GM21367 (cell line): ENCODE measurements at regions not wholly inside any gene's neighbourhood (a gene's known extent, or its start where the extent isn't known, plus 50 kb on each side); places are given as distances from the start of the nearest gene placed in this dataset.

Source experiments
- ATAC-seq: cut with Tn5 transposase; IDR thresholded peaks from one replicate; pipeline ENCODE4 v1.9.1; 2021; ENCODE audit not compliant: unreplicated experiment

- no peak for ATAC-seq
These were observed 219.0 kb upstream of the MAN1A1 start for GRCh38 chr6:119568580-119568979.

- ATAC-seq = no peak
These were observed 217.1 kb upstream of the MAN1A1 start for GRCh38 chr6:119566546-119567260.

DNA sequence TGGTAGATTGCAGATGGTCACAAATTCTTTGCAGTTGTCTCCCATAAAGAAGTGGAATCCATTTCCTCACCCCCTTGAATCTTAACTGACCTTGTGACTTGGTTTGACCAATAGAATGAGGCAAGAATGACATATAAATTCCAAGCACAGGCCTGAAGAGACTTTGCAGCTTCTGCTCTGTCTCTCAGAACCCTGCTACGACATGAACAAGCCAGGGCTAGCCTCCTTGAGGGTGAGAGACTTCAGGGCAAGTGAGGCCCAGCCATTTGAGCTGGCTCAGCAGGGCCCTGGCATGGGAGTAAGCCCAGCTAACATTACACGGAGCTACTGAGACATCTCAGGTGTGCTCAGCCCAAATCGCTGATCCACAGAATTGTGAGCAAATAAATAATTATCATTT lies 216.3 kb upstream of the MAN1A1 start:
- ATAC-seq = no peak

- ATAC-seq = no peak
These were observed 212.6 kb upstream of the MAN1A1 start for GRCh38 chr6:119562168-119562567.

GRCh38 chr6:119559586-119559985 lies 210.0 kb upstream of the MAN1A1 start:
- ATAC-seq = no peak

- ATAC-seq = no peak
These were observed 207.7 kb upstream of the MAN1A1 start for GRCh38 chr6:119557239-119557638.

- ATAC-seq = no peak
These were observed 202.5 kb upstream of the MAN1A1 start for GRCh38 chr6:119552021-119552420.

DNA sequence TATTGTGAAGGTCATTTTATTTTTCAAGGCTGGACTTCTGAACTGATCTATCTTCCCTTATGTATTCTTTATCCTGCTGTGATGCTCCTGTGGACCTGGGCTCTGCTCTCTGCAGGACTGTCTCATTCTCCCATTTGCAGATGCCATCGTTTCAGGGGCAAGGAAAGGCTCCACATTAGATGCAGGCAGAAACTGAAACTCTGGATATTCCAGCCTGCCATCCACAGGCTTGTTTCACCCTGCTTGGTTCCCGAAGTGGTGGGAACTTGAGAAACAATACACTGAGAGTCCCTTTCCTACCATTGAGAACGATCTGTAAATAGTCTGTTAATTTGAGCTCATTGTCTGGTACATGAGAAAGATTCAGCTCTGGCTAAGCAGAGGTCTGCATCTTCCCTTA lies 197.5 kb upstream of the MAN1A1 start:
- ATAC-seq = no peak

DNA sequence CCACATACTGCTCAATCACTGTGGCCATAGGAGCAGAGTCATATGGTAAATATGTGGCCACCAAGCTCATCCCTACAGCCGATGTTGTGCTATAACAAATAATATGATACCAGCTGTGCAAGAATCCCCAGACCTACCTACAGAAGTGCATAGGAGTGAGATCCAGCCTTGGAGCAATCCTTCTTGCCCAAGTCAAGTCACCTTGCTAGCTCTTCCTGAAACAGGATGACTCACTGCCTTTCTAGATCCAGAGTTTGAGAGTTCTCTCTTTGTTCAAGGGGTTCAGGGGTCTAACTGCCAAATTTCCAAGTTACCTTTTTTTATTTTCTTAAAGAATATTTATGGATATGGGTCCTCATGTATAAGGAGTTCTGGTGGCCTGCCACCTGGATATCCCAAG lies 195.7 kb upstream of the MAN1A1 start:
- ATAC-seq = no peak

DNA sequence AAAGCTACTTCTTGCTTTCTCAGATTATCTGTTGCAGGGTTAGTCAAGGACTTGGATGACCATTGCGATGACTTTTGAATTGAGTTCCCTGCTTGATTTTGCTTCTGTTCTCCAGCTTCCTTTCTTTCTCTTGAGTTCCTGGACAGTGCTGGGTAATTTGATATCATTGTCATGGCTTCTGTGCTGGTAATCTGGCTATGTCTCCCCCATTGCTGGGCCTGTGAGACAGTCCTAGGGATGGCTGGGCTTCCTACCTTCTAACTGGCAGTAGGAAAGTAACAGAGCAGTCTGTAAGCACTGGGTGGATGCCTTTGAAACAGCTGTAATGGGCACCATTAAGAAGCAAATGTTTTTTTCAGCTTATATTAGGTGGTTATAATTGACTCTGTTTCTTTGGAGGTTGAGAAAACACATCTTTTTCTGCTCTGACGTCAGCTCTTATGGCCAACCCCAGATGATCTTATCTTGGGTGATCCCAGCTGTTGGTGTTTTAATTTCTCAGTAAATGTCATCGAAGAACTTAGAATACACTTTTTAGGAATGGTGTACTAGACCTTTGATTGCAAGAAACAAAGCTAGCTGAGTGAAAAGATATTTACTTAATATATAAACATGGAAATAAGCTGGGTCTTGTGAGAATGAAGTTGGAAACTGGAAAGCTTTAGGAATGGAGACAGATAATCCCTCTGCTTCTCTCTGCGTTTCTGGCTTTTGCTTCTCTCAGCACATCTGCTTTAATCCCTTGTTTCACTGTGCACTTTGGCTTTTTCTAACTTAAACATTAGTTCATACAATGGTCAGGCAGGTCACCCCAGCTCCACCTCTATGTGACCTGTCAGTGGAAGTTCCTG lies 195.0 kb upstream of the MAN1A1 start:
- ATAC-seq = no peak

GRCh38 chr6:119543332-119543731 lies 193.8 kb upstream of the MAN1A1 start:
- no peak for ATAC-seq

GRCh38 chr6:119542037-119542436 lies 192.5 kb upstream of the MAN1A1 start:
- no peak for ATAC-seq

DNA sequence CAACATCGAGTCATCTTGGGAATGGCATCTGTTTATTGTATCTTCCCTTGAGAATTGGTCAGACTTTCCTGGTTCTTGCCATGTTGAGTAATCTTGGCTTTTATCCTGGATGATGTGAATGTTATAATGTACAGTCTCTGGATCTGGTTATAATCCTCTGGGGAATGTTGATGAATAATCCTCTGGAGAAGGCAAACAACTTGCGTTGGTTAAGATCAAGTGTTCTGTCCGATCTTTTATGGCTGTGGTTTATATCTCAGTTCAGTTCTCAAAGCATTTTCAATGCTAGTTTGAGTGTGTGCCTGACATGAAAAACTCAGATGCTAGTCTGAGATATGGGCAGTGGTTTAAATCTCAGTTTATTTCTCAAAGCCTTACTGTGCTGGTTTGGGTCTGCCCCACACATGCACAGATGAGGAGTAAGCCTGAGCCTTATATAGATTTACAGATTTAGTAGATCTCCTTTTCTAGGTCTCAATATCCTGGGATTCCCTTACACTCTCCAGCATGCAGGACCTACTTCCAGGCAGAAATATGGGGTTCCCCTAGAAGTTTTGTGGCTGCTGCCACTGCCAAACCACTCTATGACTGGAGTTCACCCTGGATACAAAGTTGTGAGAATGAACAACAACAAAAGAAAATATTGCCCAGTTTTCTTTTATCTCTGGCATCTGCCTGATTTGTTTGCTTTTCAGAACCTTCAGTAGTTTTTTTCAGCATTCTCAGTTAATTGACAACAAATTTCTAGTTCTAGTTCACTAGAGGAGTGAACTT lies 191.8 kb upstream of the MAN1A1 start:
- no peak for ATAC-seq

GRCh38 chr6:119540417-119540816 lies 190.9 kb upstream of the MAN1A1 start:
- no peak for ATAC-seq

DNA sequence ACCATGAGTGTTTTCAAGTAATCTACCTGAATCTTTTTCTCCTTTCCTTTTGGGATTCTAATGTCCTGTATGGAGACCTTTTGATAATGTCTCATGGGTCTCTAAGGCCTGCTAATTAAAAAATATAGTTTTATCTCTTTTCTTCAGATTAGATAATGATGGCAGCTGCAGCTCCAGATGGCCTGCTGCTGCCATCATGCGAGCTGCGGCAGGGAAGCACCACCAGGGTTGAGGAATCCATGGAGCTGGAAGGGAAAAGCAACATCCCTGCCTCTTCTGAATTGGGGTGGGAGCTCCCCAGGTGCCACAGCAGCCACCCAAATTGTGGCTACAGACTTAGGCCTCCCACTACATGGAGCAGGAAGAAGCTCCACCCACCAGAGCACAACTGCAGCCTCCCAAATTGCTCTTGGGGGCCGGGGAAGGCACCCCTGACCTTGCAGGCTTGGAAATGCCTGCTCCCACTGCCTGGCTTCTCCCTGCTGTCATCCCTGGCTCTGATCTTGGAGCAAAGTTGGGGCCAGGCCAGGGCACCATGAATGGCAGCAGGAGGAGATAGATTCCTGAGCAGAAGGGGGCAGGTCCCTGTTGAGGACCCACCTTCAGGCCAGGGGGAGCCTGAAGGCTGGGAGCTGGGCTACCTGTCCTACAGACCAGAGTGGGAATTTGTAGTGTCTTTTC lies 189.6 kb upstream of the MAN1A1 start:
- ATAC-seq = no peak

DNA sequence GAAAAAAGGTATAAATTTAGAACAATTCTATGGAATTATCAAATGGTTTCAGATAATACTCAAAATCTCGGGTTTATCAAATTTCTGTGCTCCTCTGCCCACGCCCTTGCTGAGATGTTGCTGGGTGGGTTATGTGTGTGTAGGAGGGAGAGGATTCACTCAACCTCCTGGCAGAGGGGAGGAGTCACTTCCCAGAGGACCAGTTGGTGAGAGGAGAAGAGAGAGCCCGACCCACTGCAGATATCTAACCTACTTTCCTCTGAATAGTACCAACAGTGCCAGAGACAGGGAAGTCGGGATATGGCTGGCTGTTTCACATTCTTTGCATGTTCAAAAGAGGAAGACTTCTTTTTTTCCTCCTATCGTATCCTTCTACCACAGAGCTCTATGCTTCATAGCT lies 187.1 kb upstream of the MAN1A1 start:
- ATAC-seq = no peak

GRCh38 chr6:119535332-119535731 lies 185.8 kb upstream of the MAN1A1 start:
- peak; percentile 58 for ATAC-seq

- ATAC-seq = peak; percentile 57
These were observed 184.2 kb upstream of the MAN1A1 start for GRCh38 chr6:119533603-119534279.

- ATAC-seq = no peak
These were observed 177.6 kb upstream of the MAN1A1 start for GRCh38 chr6:119527231-119527578.

GRCh38 chr6:119526561-119527230 lies 177.1 kb upstream of the MAN1A1 start:
- ATAC-seq = no peak
